Calu3 (cell line): ENCODE measurements at regions not wholly inside any gene's neighbourhood (a gene's known extent, or its start where the extent isn't known, plus 50 kb on each side); places are given as distances from the start of the nearest gene placed in this dataset.

ENCODE experiments used
- BruUV-seq: library from RNA; stranded (reverse); fragments of 400-500 nt; replicated peaks from 2 replicates; lab custom pipeline; 2021; lab: Mats Ljungman, UMichigan
- CTCF ChIA-PET: fragments of 300-600 bp; sonication (Branson Sonifier 250); formaldehyde crosslinking; loops from one replicate; lab custom pipeline; 2022; ENCODE audit warnings: antibody characterized with exemption; lab: Charles Lee
- DNase-seq: peaks from one replicate; pipeline ENCODE4 v3.0.0; 2022
- H3K27ac Mint-ChIP-seq: one replicate; pipeline ENCODE4 v1.8.0; 2022; ENCODE audit warnings: mixed read lengths; ENCODE audit not compliant: unreplicated experiment
- H3K27me3 Mint-ChIP-seq: one replicate; pipeline ENCODE4 v1.8.0; 2022; ENCODE audit warnings: mixed read lengths; ENCODE audit not compliant: unreplicated experiment
- H3K36me3 Mint-ChIP-seq: one replicate; pipeline ENCODE4 v1.8.0; 2022; ENCODE audit warnings: mild to moderate bottlenecking, moderate library complexity, mixed read lengths; ENCODE audit not compliant: insufficient read depth, unreplicated experiment
- H3K4me1 Mint-ChIP-seq: one replicate; pipeline ENCODE4 v1.8.0; 2022; ENCODE audit warnings: mild to moderate bottlenecking, low read depth, mixed read lengths; ENCODE audit not compliant: unreplicated experiment
- H3K4me3 Mint-ChIP-seq: one replicate; pipeline ENCODE4 v1.8.0; 2022; ENCODE audit warnings: mild to moderate bottlenecking, low read depth, moderate library complexity, mixed read lengths; ENCODE audit not compliant: unreplicated experiment
- H3K9me3 Mint-ChIP-seq: one replicate; pipeline ENCODE4 v1.8.0; 2022; ENCODE audit warnings: low read depth, mixed read lengths; ENCODE audit not compliant: unreplicated experiment
- intact Hi-C: fragments of 100-400 bp; cut with micrococcal nuclease; formaldehyde crosslinking; loops from one replicate; pipeline ENCODE4 v1.10.0; 2022; ENCODE audit not compliant: unreplicated experiment
- TF ChIP-seq, protein P1 (sequence below): fragments of 200-600 bp; IDR thresholded peaks from one replicate; pipeline ENCODE4 v1.8.0; 2022; ENCODE audit warnings: antibody characterized with exemption; ENCODE audit not compliant: unreplicated experiment

DNA sequence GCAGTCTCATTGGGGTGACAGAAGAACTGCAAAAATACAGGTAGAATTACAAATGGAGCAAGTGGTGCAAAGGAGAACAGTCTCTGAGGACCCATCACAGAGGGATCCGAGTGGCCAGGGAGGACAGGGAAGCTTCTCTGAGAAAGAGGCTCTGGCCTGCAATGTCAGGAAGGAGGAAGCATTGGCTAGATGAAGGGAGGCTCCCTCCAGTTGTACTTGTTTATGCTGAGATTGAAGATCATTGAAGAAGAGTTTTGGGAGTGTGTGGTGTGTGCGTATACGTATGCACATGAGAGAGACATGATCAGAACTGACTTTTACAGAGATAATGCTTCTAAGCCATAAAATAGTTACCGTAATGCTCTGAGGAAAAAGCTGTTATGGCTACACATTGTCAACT, 274.7 kb upstream of the FZD8 start:
- Mint-ChIP-seq H3K36me3 (no peaks in the 10 kb centered on the region), H3K4me3 (no peak overlapping the region), H3K4me1 (no peaks in the 10 kb centered on the region), H3K27me3 (no peaks in the 10 kb centered on the region), H3K27ac (no peak overlapping the region), H3K9me3 (no peaks in the 10 kb centered on the region)
- TF ChIP-seq, protein P1, sequence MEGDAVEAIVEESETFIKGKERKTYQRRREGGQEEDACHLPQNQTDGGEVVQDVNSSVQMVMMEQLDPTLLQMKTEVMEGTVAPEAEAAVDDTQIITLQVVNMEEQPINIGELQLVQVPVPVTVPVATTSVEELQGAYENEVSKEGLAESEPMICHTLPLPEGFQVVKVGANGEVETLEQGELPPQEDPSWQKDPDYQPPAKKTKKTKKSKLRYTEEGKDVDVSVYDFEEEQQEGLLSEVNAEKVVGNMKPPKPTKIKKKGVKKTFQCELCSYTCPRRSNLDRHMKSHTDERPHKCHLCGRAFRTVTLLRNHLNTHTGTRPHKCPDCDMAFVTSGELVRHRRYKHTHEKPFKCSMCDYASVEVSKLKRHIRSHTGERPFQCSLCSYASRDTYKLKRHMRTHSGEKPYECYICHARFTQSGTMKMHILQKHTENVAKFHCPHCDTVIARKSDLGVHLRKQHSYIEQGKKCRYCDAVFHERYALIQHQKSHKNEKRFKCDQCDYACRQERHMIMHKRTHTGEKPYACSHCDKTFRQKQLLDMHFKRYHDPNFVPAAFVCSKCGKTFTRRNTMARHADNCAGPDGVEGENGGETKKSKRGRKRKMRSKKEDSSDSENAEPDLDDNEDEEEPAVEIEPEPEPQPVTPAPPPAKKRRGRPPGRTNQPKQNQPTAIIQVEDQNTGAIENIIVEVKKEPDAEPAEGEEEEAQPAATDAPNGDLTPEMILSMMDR = no peak
- no peak for DNase-seq
- intact Hi-C loops = loop anchor here (5.0 kb wide), 1 partner anchor 279 kb away; no protein-coding TSS in a partner anchor
- CTCF ChIA-PET = interaction anchor here (0.7 to 1.3 kb wide), 3 partner anchors 136 to 862 kb away, joined by 3 to 6 read pairs (median 3); partner anchors contain the start of gene FZD8
- BruUV-seq = no TSS peak

DNA sequence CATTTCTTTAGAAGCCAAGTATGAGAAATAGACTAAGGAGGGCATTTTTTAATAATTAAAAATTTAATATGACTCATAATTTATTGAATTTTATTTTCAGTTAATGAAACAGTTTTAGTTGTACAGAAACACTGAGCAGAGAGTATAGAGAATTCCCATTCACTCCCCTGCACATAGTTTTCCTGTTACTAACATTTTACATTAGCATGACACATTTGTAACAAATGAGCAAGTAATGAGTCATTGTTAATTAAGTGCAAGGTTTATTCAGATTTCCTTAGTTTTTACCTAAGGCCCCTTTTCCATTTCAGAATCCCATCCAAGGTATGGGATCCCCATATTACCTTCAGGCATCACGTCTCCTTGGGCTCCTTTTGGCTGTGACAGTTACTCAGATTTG, 271.5 kb upstream of the FZD8 start:
- Mint-ChIP-seq H3K4me1 (no peaks in the 10 kb centered on the region), H3K4me3 (no peak overlapping the region), H3K27me3 (no peaks in the 10 kb centered on the region), H3K36me3 (no peaks in the 10 kb centered on the region), H3K9me3 (no peaks in the 10 kb centered on the region), H3K27ac (no peak overlapping the region)
- intact Hi-C loops = no loop called here
- TF ChIP-seq, protein P1 = no peak
- no peak for DNase-seq
- CTCF ChIA-PET = no interaction called here
- no TSS peak for BruUV-seq

DNA sequence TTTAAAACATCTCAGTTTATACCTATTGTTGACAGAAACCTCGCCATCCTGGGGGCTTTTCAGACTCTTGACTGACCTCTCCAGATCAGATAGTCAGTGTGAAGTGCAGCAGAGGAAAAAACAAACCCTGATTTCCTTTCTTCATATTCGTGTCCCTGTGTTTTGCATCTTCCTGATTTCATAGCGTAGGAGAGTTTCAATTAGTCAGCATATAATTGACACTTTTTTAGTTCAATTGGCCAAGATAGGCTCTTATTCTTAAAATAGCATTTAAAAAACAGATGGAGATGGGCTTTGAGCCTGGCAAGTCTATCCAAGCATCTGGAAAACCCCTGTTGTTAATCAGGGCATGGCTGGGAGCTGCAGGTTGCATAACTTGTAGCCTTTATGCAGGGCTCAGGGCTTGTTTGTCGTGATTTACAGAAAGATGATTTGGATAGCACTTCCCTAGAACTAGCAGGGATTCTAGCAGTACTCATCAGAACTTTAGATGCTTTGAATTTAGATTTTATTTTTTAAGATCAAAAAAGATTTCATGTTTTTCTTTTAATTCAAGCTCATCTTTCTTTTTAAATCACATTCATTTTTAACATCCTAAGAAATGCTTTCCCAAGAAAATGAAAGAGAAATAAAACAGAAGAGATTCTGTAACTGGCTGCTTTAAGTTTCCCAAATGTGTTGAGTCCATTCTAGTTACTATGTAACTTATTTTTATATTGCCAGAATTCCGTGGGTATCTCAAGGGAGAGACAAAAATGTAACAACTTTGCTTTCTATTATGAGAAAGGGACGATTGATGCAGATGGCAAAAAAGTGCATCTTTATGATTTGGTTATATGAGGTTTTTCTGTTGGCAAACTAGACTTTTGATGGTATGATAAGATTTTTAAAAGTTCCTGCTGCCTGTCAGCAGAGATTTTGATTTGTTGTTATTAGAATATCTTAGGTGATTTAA, 270.8 kb upstream of the FZD8 start:
- Mint-ChIP-seq H3K4me3 (no peak overlapping the region), H3K36me3 (no peaks in the 10 kb centered on the region), H3K27me3 (no peaks in the 10 kb centered on the region), H3K27ac (no peak overlapping the region), H3K9me3 (no peaks in the 10 kb centered on the region), H3K4me1 (no peaks in the 10 kb centered on the region)
- DNase-seq = no peak
- BruUV-seq = no TSS peak
- TF ChIP-seq, protein P1 = no peak
- intact Hi-C loops = no loop called here
- CTCF ChIA-PET = no interaction called here

DNA sequence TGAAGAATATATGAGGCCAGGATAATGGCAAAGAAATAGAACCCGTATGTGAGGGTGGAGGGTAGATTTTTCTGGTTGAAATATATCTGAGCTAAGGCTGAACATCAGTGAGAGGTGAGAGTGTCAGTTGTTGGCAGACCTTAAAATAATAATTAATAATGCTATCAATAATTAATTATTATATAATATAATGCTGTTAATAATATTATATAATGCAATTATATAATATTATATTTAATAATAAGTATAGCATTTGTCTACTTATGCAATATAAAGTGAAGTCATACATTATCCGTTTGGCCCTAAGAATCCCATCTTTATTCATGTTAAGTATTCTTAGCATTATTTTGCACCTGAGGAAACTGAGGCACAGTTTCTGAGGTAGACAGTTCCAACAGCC, 269.9 kb upstream of the FZD8 start:
- H3K9me3 Mint-ChIP-seq = no peaks in the 10 kb centered on the region
- CTCF ChIA-PET = no interaction called here
- TF ChIP-seq, protein P1 = no peak

More for the DNA sequence above, 269.9 kb upstream of the FZD8 start:
- Mint-ChIP-seq H3K36me3 (no peaks in the 10 kb centered on the region), H3K4me1 (no peaks in the 10 kb centered on the region), H3K27me3 (no peaks in the 10 kb centered on the region), H3K27ac (no peak overlapping the region), H3K4me3 (no peak overlapping the region)
- no peak for DNase-seq
- intact Hi-C loops = no loop called here
- no TSS peak for BruUV-seq
